ENCODE measurements at regions not wholly inside any gene's neighbourhood (a gene's known extent, or its start where the extent isn't known, plus 50 kb on each side); places are given as distances from the start of the nearest gene placed in this dataset.

DNA sequence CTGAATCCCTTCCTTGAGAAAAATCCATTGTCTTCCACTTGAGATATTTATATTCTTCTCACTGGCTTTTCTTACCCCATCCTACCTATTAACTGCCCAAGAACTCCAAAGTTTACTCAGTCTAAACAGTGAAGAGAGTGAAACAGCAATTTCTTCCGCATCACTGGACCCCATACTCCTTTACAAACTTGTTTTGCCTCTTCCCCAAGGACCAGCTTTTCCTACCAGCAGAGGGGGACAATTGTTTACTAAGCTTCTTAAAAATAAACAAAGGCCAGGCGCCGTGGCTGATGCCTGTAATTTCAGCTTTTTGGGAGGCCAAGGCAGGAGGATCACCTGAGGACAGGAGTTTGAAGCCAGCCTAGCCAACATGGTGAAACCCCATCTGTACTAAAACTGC is 52.0 kb downstream of the LRATD1 start:
- no peak for TF ChIP-seq GATA3 (IDR thresholded peaks at IDR 0.05; ENCODE audit: low read depth, low read length)

DNA sequence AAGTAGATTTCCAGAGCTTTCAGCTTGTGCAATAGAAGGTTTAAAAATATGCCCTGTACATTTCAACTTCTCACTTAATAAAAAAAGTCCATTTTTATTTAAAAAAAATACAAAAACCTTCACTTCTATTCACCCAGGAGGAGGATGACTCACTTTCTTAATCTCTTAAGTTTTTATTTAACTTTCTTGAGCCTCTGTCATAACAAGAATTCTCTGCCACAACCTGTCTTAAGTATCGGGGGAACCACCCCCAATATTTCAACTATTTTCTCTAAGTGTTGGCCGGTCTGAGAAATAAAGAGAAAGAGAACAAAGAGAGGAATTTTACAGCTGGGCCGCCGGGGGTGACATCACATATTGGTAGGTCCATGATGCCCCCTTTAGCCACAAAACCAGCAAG is 58.4 kb downstream of the LRATD1 start:
- TF ChIP-seq GATA3 (IDR thresholded peaks at IDR 0.05; ENCODE audit: low read depth, low read length) (no peak), GATA2 (IDR thresholded peaks at IDR 0.05; ENCODE audit: low read depth, low read length) (no peak)

DNA sequence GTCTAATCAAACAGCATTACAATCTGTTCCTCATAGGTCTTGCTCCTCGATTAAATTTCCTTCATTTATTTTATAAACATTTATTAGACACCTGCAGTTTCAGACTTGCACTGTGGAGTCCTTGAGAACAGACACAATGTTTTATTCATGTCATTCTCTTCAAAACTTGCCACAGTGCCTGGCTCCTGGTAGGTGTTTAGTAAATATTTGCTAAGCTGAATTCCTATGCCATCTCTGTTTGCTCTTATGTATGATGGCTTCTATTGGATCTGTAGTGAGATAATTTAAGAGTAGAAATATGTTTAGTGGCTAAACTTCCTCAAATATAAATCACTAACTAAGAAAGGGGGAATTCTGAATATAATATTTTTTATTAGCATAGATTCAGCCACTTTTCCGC is 61.4 kb downstream of the LRATD1 start:
- TF ChIP-seq GATA3 (IDR thresholded peaks at IDR 0.05; ENCODE audit: low read depth, low read length) (no peak), GATA2 (IDR thresholded peaks at IDR 0.05; ENCODE audit: low read depth, low read length) (no peak)

DNA sequence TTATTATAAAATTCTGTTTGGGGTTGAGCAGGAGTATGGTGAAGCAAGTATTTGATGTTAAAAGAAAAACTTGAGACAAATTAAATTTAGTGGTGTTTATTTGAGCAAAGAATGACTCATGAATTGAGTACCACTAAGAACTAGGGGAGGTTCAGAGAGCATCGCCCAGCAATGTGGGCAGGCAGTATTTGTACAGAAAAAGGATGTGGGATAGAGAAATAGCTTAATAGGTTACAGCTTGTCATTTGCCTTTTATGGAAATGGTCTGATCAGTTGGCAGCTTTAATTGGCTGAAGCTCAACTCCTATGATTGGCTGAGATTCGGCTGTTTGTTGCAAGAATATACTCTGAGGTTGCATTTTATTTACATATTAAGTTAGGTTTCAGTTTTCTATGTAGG is 68.2 kb downstream of the LRATD1 start:
- no peak for TF ChIP-seq GATA3 (IDR thresholded peaks at IDR 0.05; ENCODE audit: low read depth, low read length)
- no peak for TF ChIP-seq GATA2 (IDR thresholded peaks at IDR 0.05; ENCODE audit: low read depth, low read length)

DNA sequence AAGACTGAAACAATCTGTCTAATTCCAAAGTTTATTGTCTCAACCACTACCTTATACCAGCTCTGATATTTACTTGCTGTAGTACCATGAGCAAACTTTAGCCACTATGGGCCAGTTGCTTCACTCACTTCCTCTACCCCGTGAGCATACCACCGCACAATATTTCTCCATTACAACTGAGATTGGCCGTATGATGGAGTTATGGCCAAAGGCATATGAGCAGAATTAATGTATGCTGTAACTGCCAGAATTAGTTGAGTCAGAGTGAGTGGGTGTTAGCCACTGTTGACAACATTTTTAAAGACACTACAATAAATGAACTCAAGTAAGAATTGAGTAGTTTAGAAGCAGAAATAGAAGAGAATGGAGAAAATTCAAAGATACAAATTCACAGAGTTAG is 69.7 kb downstream of the LRATD1 start:
- TF ChIP-seq GATA3 (IDR thresholded peaks at IDR 0.05; ENCODE audit: low read depth, low read length) (no peak), GATA2 (IDR thresholded peaks at IDR 0.05; ENCODE audit: low read depth, low read length) (no peak)

DNA sequence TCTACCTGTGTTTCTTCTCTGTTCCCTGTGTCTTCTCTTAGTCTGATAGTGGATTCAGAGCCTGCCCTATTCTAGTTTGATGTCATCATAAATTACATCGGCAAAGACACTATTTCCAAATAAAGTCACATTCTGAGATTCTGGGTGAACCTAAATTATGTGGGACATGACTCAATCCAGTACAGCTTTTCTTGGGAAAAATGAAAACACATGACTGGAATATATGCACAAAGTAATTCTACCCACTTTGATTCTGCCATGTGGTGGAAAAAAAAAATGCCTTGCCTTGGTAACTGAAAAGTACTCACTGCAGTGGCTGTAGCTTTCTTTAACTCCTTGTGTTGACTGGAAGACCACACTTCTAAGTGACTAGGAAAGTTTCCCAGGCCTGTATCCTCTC is 73.7 kb downstream of the LRATD1 start:
- TF ChIP-seq GATA2 (IDR thresholded peaks at IDR 0.05; ENCODE audit: low read depth, low read length): no peak
- no peak for TF ChIP-seq GATA3 (IDR thresholded peaks at IDR 0.05; ENCODE audit: low read depth, low read length)

DNA sequence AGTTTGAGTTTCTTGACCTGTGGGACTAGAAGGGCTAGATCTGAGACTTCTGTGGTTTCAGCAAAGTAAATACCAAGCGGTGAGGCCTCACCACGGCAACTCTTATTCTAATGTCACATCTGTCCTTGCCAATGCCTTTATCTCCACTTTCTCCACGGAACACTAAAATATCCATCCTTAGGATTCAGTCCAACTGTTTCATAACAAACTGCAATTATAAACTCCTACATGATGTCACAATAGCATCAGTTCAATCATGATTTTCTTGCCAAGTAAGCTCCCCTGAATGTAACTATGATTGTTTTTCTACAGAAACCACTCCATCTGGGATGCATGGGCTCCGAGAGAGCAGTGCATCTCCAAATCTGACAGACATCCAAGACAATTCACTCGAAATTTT is 79.6 kb downstream of the LRATD1 start:
- no peak for TF ChIP-seq GATA3 (IDR thresholded peaks at IDR 0.05; ENCODE audit: low read depth, low read length)
- no peak for TF ChIP-seq GATA2 (IDR thresholded peaks at IDR 0.05; ENCODE audit: low read depth, low read length)

DNA sequence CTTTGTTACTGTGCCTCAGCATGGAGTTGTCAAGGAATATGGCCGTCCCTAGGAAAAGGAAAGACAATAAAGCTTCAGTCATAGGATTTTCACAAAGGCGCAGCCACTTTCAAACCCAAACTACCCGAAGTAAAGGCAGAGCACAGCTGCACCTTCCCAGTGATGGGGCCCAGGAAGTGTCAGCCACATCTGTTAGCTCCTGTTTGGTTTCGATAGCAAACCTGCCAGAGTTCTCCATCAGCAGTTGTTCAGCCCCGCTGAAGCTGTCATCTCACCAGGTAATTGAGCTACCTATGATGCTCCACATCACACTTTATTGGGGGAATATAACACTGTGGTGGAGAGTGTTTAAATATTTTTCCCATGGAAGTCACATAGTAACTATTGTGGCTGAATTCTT is 80.7 kb downstream of the LRATD1 start:
- no peak for TF ChIP-seq GATA2 (IDR thresholded peaks at IDR 0.05; ENCODE audit: low read depth, low read length)
- TF ChIP-seq GATA3 (IDR thresholded peaks at IDR 0.05; ENCODE audit: low read depth, low read length): no peak

DNA sequence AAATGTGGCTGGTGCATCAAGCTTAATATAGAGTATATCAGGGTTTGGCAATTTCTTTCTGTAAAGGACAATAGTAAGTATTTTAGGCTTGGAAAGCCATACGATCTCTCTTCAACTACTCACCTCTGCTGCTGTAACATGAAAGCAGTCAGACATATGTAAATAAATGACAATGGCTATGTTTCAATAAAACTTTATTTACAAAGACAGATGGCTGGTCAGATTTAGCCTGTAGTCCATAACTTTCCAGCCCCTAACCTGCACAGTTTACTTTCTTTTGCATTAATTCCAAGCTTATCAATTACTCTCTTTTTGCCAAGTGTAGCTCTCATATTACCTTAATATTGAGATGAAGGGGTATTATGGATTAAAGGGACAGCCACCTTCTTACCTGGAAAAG is 83.1 kb downstream of the LRATD1 start:
- TF ChIP-seq GATA3 (IDR thresholded peaks at IDR 0.05; ENCODE audit: low read depth, low read length) (no peak), GATA2 (IDR thresholded peaks at IDR 0.05; ENCODE audit: low read depth, low read length) (no peak)

DNA sequence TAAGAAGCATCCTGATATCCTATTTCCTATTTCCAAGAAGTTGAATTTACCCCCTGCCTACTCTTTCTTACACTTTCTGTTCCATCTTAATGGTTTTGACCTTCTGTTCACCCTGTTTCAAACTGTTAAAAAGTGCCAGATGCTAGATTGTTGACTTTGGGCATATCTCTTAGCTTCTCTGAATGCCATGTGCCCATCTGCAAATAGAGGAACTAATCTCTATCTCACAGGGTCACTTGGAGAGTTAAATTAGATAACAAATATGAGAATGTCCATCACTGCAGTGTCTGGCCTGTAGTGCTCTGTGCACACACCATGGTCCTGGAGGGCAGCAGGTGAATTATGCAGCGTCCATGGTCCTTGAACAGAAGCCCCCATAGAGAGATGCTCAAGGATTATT is 83.8 kb downstream of the LRATD1 start:
- TF ChIP-seq GATA3 (IDR thresholded peaks at IDR 0.05; ENCODE audit: low read depth, low read length) (no peak), GATA2 (IDR thresholded peaks at IDR 0.05; ENCODE audit: low read depth, low read length) (peak; percentile 52)

DNA sequence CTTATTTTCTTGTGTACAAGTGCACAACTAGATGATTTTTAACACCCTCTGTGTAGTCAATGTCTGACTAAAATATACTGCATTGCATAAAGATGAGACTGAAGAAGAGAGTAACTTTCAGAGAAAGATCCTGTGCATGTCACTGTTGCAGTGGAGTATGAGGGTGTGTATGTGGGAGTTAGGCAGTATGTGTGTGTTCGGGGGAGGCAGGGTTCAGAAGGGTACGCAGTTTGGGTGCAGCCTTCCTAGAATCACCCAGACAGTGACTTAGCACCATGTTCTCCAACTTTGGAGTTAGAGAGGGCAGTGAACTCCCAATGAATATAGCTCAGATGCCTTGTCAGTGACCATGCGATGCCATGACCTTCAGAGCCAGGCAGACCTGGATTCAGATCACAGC is 84.6 kb downstream of the LRATD1 start:
- TF ChIP-seq GATA2 (IDR thresholded peaks at IDR 0.05; ENCODE audit: low read depth, low read length): no peak
- no peak for TF ChIP-seq GATA3 (IDR thresholded peaks at IDR 0.05; ENCODE audit: low read depth, low read length)

DNA sequence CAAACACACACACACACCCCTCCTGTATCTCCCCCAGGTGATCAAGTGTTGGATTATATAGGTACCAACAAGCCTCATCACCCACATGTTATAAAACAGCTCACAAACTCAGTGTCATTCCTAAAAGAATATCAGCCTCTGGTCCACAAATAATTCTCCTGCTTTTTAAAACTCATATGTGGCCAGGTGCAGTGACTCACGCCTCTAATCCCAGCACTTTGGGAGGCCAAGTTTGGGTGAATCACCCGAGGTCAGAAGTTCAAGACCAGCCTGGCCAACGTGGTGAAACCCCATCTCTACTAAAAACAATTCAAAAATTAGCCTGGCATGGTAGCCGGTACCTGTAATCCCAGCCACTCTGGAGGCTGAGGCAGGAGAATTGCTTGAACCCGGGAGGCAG is 87.8 kb downstream of the LRATD1 start:
- no peak for TF ChIP-seq GATA2 (IDR thresholded peaks at IDR 0.05; ENCODE audit: low read depth, low read length)
- TF ChIP-seq GATA3 (IDR thresholded peaks at IDR 0.05; ENCODE audit: low read depth, low read length): no peak

DNA sequence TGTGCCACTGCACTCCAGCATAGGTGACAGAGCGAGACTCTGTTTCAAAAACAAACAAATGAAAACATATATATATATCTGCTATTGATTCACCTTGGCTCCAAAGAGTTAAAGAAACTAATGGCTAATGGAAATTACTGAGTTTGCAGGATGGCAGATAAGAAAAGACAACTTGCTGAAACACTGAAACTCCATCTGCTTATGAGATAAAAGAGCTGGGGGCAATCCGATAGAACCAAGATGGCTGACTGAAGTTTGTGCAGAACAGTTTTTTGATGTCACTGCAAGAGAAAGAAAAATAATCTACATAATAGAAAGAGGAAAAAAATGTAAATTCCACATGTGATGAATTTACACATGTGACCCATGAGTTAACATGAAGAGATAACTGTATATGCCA is 88.2 kb downstream of the LRATD1 start:
- TF ChIP-seq GATA2 (IDR thresholded peaks at IDR 0.05; ENCODE audit: low read depth, low read length) (no peak), GATA3 (IDR thresholded peaks at IDR 0.05; ENCODE audit: low read depth, low read length) (no peak)

DNA sequence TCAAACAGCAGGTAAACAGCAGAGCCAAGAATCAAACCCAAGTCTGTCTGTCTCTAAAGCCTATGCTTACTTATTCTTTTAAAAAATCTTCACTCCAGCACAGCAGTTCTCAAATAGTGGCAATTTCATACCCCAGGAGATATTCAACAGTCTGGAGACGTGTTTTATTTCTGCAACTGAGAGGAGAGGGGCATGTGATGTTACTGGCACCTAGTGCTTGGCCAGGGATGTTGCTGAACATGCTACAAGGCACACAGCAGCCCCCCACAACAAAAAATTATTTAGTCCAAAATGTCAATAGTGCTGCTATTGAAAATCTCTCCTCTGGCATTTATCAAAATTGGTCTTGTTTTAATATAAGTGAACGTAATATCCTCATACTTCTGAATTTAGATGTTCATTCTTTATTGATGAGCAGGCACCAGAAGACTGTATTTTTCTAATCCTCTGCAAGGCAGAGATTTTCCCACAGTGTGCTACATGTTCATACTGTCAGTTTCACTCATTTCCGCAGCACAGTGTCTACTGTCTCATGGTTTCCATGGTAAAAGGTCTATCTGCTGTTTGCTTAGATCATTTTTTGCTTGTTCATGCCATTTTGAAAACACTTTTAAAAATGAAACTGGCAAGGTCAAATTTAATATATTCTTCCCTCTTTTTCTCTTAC is 90.5 kb downstream of the LRATD1 start:
- TF ChIP-seq GATA3 (IDR thresholded peaks at IDR 0.05; ENCODE audit: low read depth, low read length): no peak
- TF ChIP-seq GATA2 (IDR thresholded peaks at IDR 0.05; ENCODE audit: low read depth, low read length): no peak

DNA sequence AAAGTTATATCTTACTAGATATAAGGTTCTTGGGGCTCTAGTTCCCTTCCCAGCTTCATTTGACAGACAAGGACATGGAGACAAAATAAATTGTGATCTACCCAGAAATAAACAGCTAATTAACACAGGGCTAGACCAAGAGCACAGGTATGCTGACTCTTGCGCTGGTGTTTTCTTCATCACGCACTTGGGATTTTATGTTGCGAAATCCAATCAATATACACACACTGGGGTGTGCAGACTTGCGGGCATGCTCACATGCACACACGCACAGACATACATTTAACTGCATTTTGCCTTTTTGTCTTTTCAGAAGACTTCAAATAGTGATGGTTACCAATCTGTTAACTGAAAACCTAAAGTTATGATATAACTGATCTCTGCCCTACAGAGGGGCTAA is 91.2 kb downstream of the LRATD1 start:
- no peak for TF ChIP-seq GATA2 (IDR thresholded peaks at IDR 0.05; ENCODE audit: low read depth, low read length)
- no peak for TF ChIP-seq GATA3 (IDR thresholded peaks at IDR 0.05; ENCODE audit: low read depth, low read length)

DNA sequence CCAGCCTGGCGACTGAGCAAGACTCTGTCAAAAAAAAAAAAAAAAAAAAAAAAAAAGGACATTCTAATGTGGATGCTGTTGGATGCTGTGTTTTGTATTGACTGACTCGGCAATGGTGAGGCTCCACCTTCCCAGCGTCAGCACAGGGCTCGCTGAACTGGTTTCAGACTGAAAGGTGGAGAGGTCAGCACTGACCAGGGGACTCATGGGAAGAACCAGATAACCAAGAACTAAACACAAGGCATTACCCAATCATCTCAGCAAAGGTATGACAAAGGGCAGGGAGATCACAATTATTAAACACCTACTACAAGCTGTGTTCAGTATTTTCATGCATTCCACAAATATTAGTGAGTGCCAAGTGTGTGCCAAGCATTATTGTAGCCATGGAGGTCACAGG is 103.2 kb downstream of the LRATD1 start:
- TF ChIP-seq GATA3 (IDR thresholded peaks at IDR 0.05; ENCODE audit: low read depth, low read length): no peak

Data from SH-SY5Y (cell line).